HG03108 (cell line): ENCODE measurements at regions not wholly inside any gene's neighbourhood (a gene's known extent, or its start where the extent isn't known, plus 50 kb on each side); places are given as distances from the start of the nearest gene placed in this dataset.

Experiments used
- ATAC-seq: cut with Tn5 transposase; IDR thresholded peaks from one replicate; pipeline ENCODE4 v1.9.1; 2021; ENCODE audit warnings: moderate library complexity; ENCODE audit not compliant: unreplicated experiment

GRCh38 chr10:2476218-2476811, 591.0 kb upstream of the PFKP start:
- ATAC-seq: no peak

- no peak for ATAC-seq
Observed at GRCh38 chr10:2475711-2476217, 591.6 kb upstream of the PFKP start.

- ATAC-seq: no peak
Observed at GRCh38 chr10:2471811-2472210, 595.5 kb upstream of the PFKP start.

GRCh38 chr10:2469802-2470201, 597.5 kb upstream of the PFKP start:
- ATAC-seq: no peak

- ATAC-seq: no peak
Observed at GRCh38 chr10:2464483-2464882, 602.9 kb upstream of the PFKP start.

GRCh38 chr10:2463316-2463715, 604.0 kb upstream of the PFKP start:
- no peak for ATAC-seq

- no peak for ATAC-seq
Observed at GRCh38 chr10:2462581-2462980, 604.8 kb upstream of the PFKP start.

GRCh38 chr10:2460812-2461211, 606.5 kb upstream of the PFKP start:
- ATAC-seq: no peak

GRCh38 chr10:2459713-2460112, 607.6 kb upstream of the PFKP start:
- ATAC-seq: no peak

- ATAC-seq: no peak
Observed at GRCh38 chr10:2456834-2457233, 610.5 kb upstream of the PFKP start.

- ATAC-seq: no peak
Observed at GRCh38 chr10:2445370-2445769, 622.0 kb upstream of the PFKP start.

- ATAC-seq: no peak
Observed at GRCh38 chr10:2439983-2440382, 627.4 kb upstream of the PFKP start.

GRCh38 chr10:2439000-2439399, 628.3 kb upstream of the PFKP start:
- no peak for ATAC-seq

GRCh38 chr10:2438248-2438939, 629.0 kb upstream of the PFKP start:
- ATAC-seq: no peak

- ATAC-seq: no peak
Observed at GRCh38 chr10:2436933-2437332, 630.4 kb upstream of the PFKP start.

- no peak for ATAC-seq
Observed at GRCh38 chr10:2431961-2432360, 635.4 kb upstream of the PFKP start.

- no peak for ATAC-seq
Observed at GRCh38 chr10:2427412-2427811, 639.9 kb upstream of the PFKP start.

GRCh38 chr10:2425320-2425719, 642.0 kb upstream of the PFKP start:
- ATAC-seq: no peak

GRCh38 chr10:2414562-2414961, 652.8 kb upstream of the PFKP start:
- no peak for ATAC-seq

GRCh38 chr10:2414039-2414438, 653.3 kb upstream of the PFKP start:
- no peak for ATAC-seq

- ATAC-seq: no peak
Observed at GRCh38 chr10:2410049-2410448, 657.3 kb upstream of the PFKP start.

GRCh38 chr10:2401459-2401858, 664.1 kb upstream of the ADARB2 start:
- ATAC-seq: no peak

GRCh38 chr10:2399482-2399881, 662.2 kb upstream of the ADARB2 start:
- no peak for ATAC-seq
